ENCODE measurements at regions not wholly inside any gene's neighbourhood (a gene's known extent, or its start where the extent isn't known, plus 50 kb on each side); places are given as distances from the start of the nearest gene placed in this dataset.

DNA sequence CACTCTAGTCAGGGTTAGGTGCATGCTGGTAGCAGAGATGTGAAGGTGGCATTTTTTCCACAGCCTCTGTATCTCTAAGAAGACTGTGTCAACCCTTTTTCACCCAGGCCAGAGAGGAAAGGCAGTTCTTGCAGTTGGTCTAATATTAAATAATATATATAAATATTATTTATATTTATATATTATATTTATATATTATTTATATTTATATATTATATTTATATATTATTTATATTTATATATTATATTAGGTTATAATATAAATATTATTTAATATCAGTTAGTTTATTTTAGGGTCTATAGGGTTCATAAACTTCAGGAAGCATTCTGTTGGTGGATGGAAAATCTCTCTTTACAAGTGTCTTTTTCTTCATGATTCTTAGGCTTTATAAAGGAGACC, 218.6 kb upstream of the DMRTA1 start:
- H3K27ac ChIP-seq (ENCODE audit: insufficient read length, low read depth, low read length) = no peak overlapping the region
- H3K9me3 Mint-ChIP-seq = peaks cover 55 to 57% of the 10 kb centered on the region in 2 experiments

More for the DNA sequence above, 218.6 kb upstream of the DMRTA1 start:
- DNase-seq = no peak
- Histone ChIP-seq H3K23ac (ENCODE audit: insufficient read length, low read depth, low read length) (no peak overlapping the region), H2BK20ac (ENCODE audit: low read depth, low read length, poor library complexity, severe bottlenecking) (no peak overlapping the region), H3T11ph (ENCODE audit: low read length) (no peak overlapping the region), H2BK15ac (ENCODE audit: low read depth, low read length) (no peak overlapping the region), H3K56ac (ENCODE audit: insufficient read length, low read depth, low read length) (no peak overlapping the region), H3K4ac (ENCODE audit: low read depth, low read length) (no peak overlapping the region), H4K8ac (replicated peaks; ENCODE audit: insufficient read length, low read depth, low read length) (no peak overlapping the region), H3K4me1 (ENCODE audit: insufficient read depth, low read length) (no peaks in the 10 kb centered on the region), H2AK5ac (ENCODE audit: insufficient read length, low read length) (no peak overlapping the region), H2BK12ac (ENCODE audit: insufficient read length, low read depth, low read length) (no peak overlapping the region), H3K18ac (ENCODE audit: insufficient read length, low read depth, low read length) (no peak overlapping the region), H3K79me1 (ENCODE audit: insufficient read depth, low read depth, low read length, poor library complexity, severe bottlenecking) (no peaks in the 10 kb centered on the region), H3K4me2 (ENCODE audit: insufficient read depth, insufficient read length, low read length) (no peak overlapping the region), H4K20me1 (ENCODE audit: control insufficient read depth, insufficient read depth, insufficient read length) (no peaks in the 10 kb centered on the region), H2BK5ac (ENCODE audit: insufficient read length, low read length) (no peak overlapping the region), H4K5ac (ENCODE audit: insufficient read length, low read depth, low read length) (no peak overlapping the region), H3K79me2 (ENCODE audit: insufficient read depth, low read length) (no peaks in the 10 kb centered on the region), H3K23me2 (ENCODE audit: insufficient read length, low read depth, low read length, poor library complexity, severe bottlenecking) (no peaks in the 10 kb centered on the region), H4K91ac (ENCODE audit: insufficient read length, low read depth, low read length) (no peak overlapping the region), H3K9me3 (ENCODE audit: control insufficient read depth, low read depth, low read length) (no peaks in the 10 kb centered on the region), H2BK120ac (ENCODE audit: low read depth, low read length, poor library complexity, severe bottlenecking) (no peak overlapping the region), H3K14ac (ENCODE audit: insufficient read depth, low read length) (no peak overlapping the region), H2AFZ (ENCODE audit: low read length) (no peak overlapping the region), H3K27me3 (ENCODE audit: insufficient read depth, low read length) (no peaks in the 10 kb centered on the region), H3K9ac (ENCODE audit: extremely low read depth, insufficient read length, low read length) (no peak overlapping the region)
- Mint-ChIP-seq H3K4me1 (no peaks in the 10 kb centered on the region), H3K27ac (no peak overlapping the region), H3K36me3 (ENCODE audit: insufficient read depth in 1 of 3, low read depth in 3 of 3) (peaks cover 14 to 32% (median 17%) of the 10 kb centered on the region in 3 experiments; a peak in 6 of 7 replicates), H3K4me3 (no peak overlapping the region), H3K27me3 (ENCODE audit: low read depth) (peaks cover 4% of the 10 kb centered on the region)
- TF ChIP-seq, protein P1, sequence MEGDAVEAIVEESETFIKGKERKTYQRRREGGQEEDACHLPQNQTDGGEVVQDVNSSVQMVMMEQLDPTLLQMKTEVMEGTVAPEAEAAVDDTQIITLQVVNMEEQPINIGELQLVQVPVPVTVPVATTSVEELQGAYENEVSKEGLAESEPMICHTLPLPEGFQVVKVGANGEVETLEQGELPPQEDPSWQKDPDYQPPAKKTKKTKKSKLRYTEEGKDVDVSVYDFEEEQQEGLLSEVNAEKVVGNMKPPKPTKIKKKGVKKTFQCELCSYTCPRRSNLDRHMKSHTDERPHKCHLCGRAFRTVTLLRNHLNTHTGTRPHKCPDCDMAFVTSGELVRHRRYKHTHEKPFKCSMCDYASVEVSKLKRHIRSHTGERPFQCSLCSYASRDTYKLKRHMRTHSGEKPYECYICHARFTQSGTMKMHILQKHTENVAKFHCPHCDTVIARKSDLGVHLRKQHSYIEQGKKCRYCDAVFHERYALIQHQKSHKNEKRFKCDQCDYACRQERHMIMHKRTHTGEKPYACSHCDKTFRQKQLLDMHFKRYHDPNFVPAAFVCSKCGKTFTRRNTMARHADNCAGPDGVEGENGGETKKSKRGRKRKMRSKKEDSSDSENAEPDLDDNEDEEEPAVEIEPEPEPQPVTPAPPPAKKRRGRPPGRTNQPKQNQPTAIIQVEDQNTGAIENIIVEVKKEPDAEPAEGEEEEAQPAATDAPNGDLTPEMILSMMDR (conservative IDR thresholded peaks at IDR 0.05) = no peak

Measured in H9 (cell line).